GM21515 (cell line): ENCODE measurements at regions not wholly inside any gene's neighbourhood (a gene's known extent, or its start where the extent isn't known, plus 50 kb on each side); places are given as distances from the start of the nearest gene placed in this dataset.
"Not testable (repeated sequence)": the region's sequence is repeated elsewhere in the genome, so short reads cannot be mapped to it uniquely, and the experiment has no call there.

Experiments
- ATAC-seq: cut with Tn5 transposase; IDR thresholded peaks from one replicate; pipeline ENCODE4 v1.9.1; 2021; ENCODE audit not compliant: unreplicated experiment

GRCh38 chr2:193219413-193219812 lies 1024.7 kb upstream of the TMEFF2 start:
- ATAC-seq = no peak

DNA sequence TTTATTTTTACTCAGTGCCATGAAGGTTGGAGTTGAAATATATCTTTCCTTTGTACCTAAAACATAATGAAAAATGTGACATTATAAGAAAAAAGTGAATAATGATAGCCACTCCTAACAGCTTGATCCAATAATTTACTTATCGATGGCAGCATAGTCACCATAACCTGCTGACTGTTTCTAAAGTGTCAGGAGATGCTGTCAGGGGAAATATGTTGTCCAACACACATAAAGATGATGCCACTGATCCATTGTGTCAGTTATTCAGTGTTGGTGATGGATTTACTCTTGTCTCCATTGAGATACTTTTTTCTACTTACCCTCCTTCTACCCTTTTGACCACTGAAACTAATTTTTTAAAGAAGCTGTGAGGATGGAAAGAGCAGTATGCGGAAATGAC lies 1006.9 kb upstream of the TMEFF2 start:
- no peak for ATAC-seq

- no peak for ATAC-seq
Observed at GRCh38 chr2:193199322-193199721, 1004.6 kb upstream of the TMEFF2 start.

GRCh38 chr2:193187816-193188215 lies 993.1 kb upstream of the TMEFF2 start:
- ATAC-seq = peak; percentile 51

GRCh38 chr2:193170981-193171380 lies 976.2 kb upstream of the TMEFF2 start:
- not testable (repeated sequence) for ATAC-seq

DNA sequence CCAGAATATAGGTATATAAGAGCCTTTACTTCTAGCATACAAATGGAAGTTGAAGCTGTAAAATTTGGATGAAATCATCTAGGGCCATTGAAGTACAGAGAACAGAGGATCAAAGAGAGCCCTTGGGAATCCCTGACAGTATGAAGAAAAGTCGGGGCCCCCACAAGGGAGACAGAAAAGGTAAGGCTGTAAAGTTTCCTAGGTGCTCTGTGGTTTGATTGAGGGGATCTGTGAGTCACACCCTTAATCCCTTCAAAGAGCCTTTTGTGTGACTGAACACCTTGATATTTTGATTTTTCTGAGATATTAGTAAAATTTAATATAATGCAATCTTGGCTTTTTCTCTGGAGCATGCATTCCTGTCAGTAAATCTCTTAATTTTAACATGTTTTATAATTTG lies 961.7 kb upstream of the TMEFF2 start:
- ATAC-seq = no peak

DNA sequence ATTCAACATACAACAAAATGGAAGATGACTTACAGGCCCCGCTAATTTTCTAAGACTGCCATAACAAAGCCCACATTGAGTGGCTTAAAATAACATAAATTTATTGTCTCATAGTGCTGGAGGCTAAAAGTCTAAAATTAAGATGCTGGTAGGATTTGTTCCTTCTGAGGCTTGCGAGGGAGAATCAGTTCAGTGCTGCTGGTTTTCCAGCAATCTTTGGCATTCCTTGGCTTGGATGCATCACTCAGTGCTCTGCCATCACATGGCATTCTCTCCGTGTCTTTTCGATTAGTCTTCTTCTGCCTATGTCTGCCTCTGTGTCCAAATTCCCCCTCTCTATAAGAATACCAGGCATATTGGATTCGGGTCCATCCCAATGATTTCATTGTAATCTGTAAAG lies 959.3 kb upstream of the TMEFF2 start:
- no peak for ATAC-seq

- no peak for ATAC-seq
Observed at GRCh38 chr2:193153576-193153975, 958.8 kb upstream of the TMEFF2 start.

DNA sequence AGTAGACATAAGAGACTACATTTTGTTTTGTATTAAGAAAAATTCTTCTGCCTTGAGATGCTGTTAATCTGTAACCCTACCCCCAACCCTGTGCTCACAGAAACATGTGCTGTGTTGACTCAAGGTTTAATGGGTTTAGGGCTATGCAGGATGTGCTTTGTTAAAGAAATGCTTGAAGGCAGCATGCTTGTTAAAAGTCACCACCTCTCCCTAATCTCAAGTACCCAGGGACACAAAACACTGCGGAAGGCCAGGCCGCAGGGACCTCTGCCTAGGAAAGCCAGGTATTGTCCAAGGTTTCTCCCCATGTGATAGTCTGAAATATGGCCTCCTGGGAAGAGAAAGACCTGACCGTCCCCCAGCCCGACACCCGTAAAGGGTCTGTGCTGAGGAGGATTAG lies 947.7 kb upstream of the TMEFF2 start:
- ATAC-seq = not testable (repeated sequence)

- ATAC-seq = no peak
Observed at GRCh38 chr2:193141998-193142397, 947.3 kb upstream of the TMEFF2 start.

DNA sequence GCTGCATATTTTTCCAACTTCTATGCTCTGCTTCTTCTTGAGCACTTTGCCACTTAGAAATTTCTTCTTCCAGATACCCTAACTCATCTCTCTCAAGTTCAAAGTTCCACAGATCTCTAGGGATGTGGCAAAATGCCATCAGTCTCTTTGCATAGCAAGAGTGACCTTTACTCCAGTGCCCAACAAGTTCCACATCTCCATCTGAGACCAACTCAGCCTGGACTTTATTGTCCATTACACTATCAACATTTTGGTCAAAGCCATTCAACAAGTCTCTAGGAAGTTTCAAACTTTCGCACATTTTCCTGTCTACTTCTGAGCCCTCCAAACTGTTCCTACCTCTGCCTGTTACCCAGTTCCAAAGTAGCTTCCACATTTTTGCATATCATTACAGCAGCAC lies 946.2 kb upstream of the TMEFF2 start:
- ATAC-seq = not testable (repeated sequence)

GRCh38 chr2:193124815-193125214 lies 930.1 kb upstream of the TMEFF2 start:
- no peak for ATAC-seq

DNA sequence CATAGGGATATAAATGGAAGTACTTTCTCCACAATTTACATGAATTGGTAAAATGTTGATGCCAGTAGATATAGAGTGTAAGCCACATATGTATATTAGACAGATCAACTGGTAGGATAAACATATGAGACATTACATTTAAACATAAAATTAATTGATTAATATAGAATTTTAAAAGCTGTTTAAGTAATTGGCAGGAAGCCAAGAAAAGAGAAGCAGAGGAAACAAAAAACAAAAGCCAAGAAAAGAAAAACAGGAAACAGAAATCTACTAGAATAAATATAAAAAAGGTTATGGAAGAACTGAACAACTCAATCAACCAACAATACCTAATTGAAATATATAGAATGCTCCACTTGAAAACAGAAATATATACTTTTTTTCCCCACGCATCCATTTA lies 920.1 kb upstream of the TMEFF2 start:
- ATAC-seq = no peak

DNA sequence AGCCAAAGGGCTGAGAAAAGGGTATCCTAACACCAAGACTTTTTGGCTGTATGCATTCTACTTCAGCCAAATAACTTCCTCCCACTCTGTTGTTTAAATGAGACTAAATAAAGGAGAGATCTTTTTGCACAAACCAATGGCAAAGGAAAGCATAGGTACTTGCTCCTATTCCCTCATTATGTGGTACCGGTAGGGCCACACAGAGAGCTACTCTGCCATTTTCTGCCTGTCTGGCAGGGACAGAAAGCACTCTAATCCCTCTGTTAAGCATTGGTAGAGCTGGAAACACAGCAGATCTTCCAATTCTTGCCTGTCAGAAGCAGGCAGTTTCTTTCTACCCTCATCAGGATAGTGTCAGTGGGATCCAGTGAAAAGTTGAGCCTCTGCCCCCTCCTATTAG lies 918.3 kb upstream of the TMEFF2 start:
- ATAC-seq = no peak

GRCh38 chr2:193103064-193103463 lies 908.3 kb upstream of the TMEFF2 start:
- ATAC-seq = no peak

- ATAC-seq = no peak
Observed at GRCh38 chr2:193101591-193101990, 906.9 kb upstream of the TMEFF2 start.

DNA sequence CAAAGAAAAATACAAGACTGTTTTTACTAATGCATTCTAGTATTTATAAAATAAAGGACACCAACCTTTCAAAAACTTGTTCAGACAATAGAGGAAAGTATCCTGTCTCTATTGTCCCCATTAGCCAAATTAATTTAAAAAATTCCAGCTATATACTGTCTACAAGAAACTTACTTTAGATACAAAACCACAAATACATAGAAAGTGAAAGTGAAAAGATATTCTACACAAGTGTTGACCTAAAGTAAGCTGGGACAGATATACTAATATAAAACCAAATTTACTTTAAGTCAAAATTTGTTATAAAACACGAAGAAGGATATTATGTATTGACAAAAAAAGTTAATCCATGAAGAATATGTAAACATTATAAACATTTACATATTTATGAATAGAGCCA lies 893.3 kb upstream of the TMEFF2 start:
- no peak for ATAC-seq

DNA sequence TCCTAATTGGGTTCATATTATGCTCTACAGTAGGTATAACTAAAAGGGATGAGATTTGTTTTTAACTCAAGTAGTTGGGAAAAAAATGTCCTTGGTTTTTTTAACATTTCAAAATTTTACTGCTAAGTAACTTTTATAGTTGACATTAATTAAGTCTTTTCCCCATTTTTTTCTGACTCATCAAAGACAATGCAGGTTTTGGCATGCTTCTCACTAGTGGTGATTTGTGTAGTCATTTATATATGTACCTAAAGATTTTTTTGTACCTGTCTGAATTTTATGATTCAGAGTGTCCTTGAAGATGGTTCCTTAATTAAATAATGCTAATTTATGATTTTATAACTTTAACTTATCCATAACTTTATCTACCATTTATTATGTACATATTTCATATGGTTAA lies 882.3 kb upstream of the TMEFF2 start:
- no peak for ATAC-seq

GRCh38 chr2:193074933-193075332 lies 880.2 kb upstream of the TMEFF2 start:
- ATAC-seq = no peak

GRCh38 chr2:193072647-193073046 lies 877.9 kb upstream of the TMEFF2 start:
- ATAC-seq = no peak

GRCh38 chr2:193025556-193025955 lies 830.8 kb upstream of the TMEFF2 start:
- not testable (repeated sequence) for ATAC-seq

DNA sequence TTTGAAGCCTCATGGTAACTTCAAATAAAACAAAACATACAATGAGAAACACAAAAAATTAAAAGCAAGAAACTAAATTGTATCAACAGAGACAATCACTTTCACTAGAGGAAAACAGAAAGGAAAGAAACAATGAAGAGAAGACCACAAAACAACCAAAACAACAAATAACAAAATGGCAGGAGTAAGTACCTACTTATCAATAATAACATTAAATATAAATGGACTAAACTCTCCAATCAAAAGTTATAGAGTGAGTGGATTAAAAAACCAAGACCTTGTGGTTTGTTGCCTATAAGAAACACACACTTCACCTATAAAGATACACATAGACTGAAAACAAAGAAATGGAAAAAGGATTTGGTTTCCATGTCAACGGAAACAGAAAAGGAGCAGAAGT lies 830.1 kb upstream of the TMEFF2 start:
- ATAC-seq = no peak

GRCh38 chr2:193011870-193012269 lies 817.1 kb upstream of the TMEFF2 start:
- ATAC-seq = no peak

- no peak for ATAC-seq
Observed at GRCh38 chr2:192993059-192993458, 798.3 kb upstream of the TMEFF2 start.
